Gastroesophageal sphincter (tissue), 3 donors: ENCODE measurements at regions not wholly inside any gene's neighbourhood (a gene's known extent, or its start where the extent isn't known, plus 50 kb on each side); places are given as distances from the start of the nearest gene placed in this dataset.

Experiments used
- CTCF ChIP-seq, 4 experiments: fragments of 200-600 bp in 2 of 4; fragments of 450-650 bp in 2 of 4; sonication (generic) in 1 of 4; IDR thresholded peaks; one replicate each; pipeline ENCODE4 v1.5.1; 2017 to 2019; ENCODE audit warnings: antibody characterized with exemption in 4 of 4, mild to moderate bottlenecking in 2 of 4, moderate library complexity in 2 of 4
- EP300 ChIP-seq: sonication (generic); formaldehyde crosslinking; IDR thresholded peaks from one replicate; pipeline ENCODE4 v1.6.1; 2017; ENCODE audit warnings: antibody characterized with exemption, mild to moderate bottlenecking
- POLR2A ChIP-seq, 2 donors: fragments of 450-650 bp; IDR thresholded peaks; one replicate each; pipeline ENCODE4 v1.6.1; 2017; ENCODE audit warnings: antibody characterized with exemption in 2 of 2, mild to moderate bottlenecking in 2 of 2, moderate library complexity in 1 of 2
- POLR2AphosphoS5 ChIP-seq: sonication (generic); formaldehyde crosslinking; IDR thresholded peaks from one replicate; pipeline ENCODE4 v1.6.1; 2017; ENCODE audit warnings: antibody characterized with exemption

DNA sequence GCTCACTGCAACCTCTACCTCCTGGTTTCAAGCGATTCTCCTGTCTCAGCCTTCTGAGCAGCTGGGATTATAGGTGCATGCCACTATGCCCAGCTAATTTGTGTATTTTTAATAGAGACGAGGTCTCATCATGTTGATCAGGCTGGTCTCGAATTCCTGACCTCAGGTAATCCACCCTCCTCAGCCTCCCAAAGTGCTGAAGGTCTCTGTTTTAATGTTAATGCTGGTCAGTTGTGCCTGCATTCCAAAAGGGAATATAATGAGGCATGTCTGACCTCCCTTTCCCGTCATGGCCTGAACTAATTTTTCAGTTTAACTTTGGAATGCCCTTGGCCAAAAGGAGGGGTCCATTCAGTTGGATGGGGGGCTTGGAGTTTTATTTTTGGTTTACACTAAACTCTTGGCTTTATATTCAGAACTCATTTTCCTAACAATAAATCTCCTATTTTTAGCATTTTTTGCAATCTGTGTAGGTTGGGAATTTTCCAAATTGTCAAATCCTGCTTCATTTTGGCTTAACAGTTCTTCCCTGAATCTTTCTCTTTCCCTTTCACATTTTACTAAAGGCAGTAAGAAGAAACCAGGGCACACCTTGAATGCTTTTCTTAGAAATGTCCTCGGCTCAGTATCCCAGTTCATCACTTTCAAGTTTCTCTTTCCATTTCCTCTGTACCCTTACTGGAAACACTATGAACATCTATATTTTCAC is 1175.5 kb downstream of the MAT2B start:
- no peak for TF ChIP-seq CTCF (IDR thresholded peaks at IDR 0.05)
- no peak for TF ChIP-seq POLR2AphosphoS5
- TF ChIP-seq POLR2A (IDR thresholded peaks at IDR 0.05): no peak
- no peak for TF ChIP-seq EP300
